Esophagus squamous epithelium (tissue), 5 donors: ENCODE measurements at regions not wholly inside any gene's neighbourhood (a gene's known extent, or its start where the extent isn't known, plus 50 kb on each side); places are given as distances from the start of the nearest gene placed in this dataset.

ENCODE experiments used
- DNase-seq: peaks from one replicate; lab custom pipeline; 2025; lab: John Stamatoyannopoulos, UW
- H3K27ac ChIP-seq, 4 donors: fragments of 200-600 bp; sonication (generic); one replicate each; pipeline ENCODE4 v1.5.1; 2016 to 2019; ENCODE audit warnings: mild to moderate bottlenecking in 1 of 4
- H3K27me3 ChIP-seq, 4 donors: fragments of 200-600 bp; sonication (generic); 1 replicate in 3 of 4; 2 replicates in 1 of 4; pipeline versions ENCODE4 v1.5.1 to v1.6.0; 2017 to 2021; ENCODE audit warnings: antibody characterized with exemption in 1 of 4
- H3K36me3 ChIP-seq, 3 donors: fragments of 200-600 bp; sonication (generic); one replicate each; pipeline ENCODE4 v1.5.1; 2016 to 2019
- H3K4me1 ChIP-seq, 3 donors: fragments of 200-600 bp; sonication (generic); one replicate each; pipeline ENCODE4 v1.5.1; 2017 to 2019
- H3K4me3 ChIP-seq, 4 donors: fragments of 200-600 bp; sonication (generic); 1 replicate in 3 of 4; 2 replicates in 1 of 4; pipeline ENCODE4 v1.5.1; 2016 to 2019; ENCODE audit warnings: mild to moderate bottlenecking in 2 of 4, moderate library complexity in 1 of 4
- H3K9me3 ChIP-seq, 3 donors: fragments of 200-600 bp; sonication (generic); one replicate each; pipeline ENCODE4 v1.5.1; 2016 to 2019
- CTCF ChIP-seq, 6 experiments: fragments of 450-650 bp in 4 of 6; fragments of 200-600 bp in 2 of 6; sonication (generic) in 2 of 6; IDR thresholded peaks; one replicate each; pipeline ENCODE4 v1.5.1; 2016 to 2019; ENCODE audit warnings: antibody characterized with exemption in 6 of 6, mild to moderate bottlenecking in 4 of 6, moderate library complexity in 4 of 6
- POLR2A ChIP-seq, 4 donors: fragments of 450-650 bp; IDR thresholded peaks; one replicate each; pipeline ENCODE4 v1.6.1; 2017; ENCODE audit warnings: antibody characterized with exemption in 4 of 4, mild to moderate bottlenecking in 4 of 4, moderate library complexity in 3 of 4
- WGBS, 2 donors: methylation state at CpG; one replicate each; pipeline ENCODE4 v1.1.5; 2018; 5-methylcytosine and 5-hydroxymethylcytosine counted together
- intact Hi-C: fragments of 100-400 bp; cut with DNase I; formaldehyde crosslinking; loops from one replicate; pipeline ENCODE4 v1.15.0; 2022
- donor health status: DM: yes; HTN: yes; CAD: no.

- Histone ChIP-seq H3K9me3 (no peaks in the 10 kb centered on the region), H3K27me3 (peaks cover 0 to 5% (median 0%) of the 10 kb centered on the region in 4 donors), H3K36me3 (no peaks in the 10 kb centered on the region), H3K27ac (no peak overlapping the region), H3K4me1 (peaks cover 0 to 7% (median 0%) of the 10 kb centered on the region in 3 donors), H3K4me3 (no peak overlapping the region)
- no peak for TF ChIP-seq POLR2A (IDR thresholded peaks at IDR 0.05)
- TF ChIP-seq CTCF (IDR thresholded peaks at IDR 0.05): no peak
- intact Hi-C loops: no loop called here
- WGBS, 2 donors: 64 to 100% methylated on average over 1 of the region's 1 CpG
- no peak for DNase-seq
Observed at GRCh38 chr20:60928341-60928740, 323.7 kb upstream of the CDH4 start.

GRCh38 chr20:60930023-60930790 is 321.9 kb upstream of the CDH4 start:
- H3K27me3 ChIP-seq: peaks cover 0 to 5% (median 0%) of the 10 kb centered on the region in 4 donors
- no peak overlapping the region for H3K4me3 ChIP-seq
- intact Hi-C loops: no loop called here
- H3K4me1 ChIP-seq: peaks cover 0 to 14% (median 0%) of the 10 kb centered on the region in 3 donors
- no peak for DNase-seq
- H3K36me3 ChIP-seq: no peaks in the 10 kb centered on the region
- H3K9me3 ChIP-seq: no peaks in the 10 kb centered on the region
- TF ChIP-seq CTCF (IDR thresholded peaks at IDR 0.05) (no peak), POLR2A (IDR thresholded peaks at IDR 0.05) (no peak)
- 59 to 86% methylated on average over 6 to 15 of the region's 15 CpGs for WGBS, 2 donors
- H3K27ac ChIP-seq: no peak overlapping the region

GRCh38 chr20:60931696-60932095 is 320.4 kb upstream of the CDH4 start:
- peaks cover 0 to 5% (median 0%) of the 10 kb centered on the region in 4 donors for H3K27me3 ChIP-seq
- no peaks in the 10 kb centered on the region for H3K9me3 ChIP-seq
- DNase-seq: no peak
- no peak for TF ChIP-seq CTCF (IDR thresholded peaks at IDR 0.05)
- no peak for TF ChIP-seq POLR2A (IDR thresholded peaks at IDR 0.05)
- 27 to 28% methylated on average over 4 of the region's 4 CpGs for WGBS, 2 donors
- H3K36me3 ChIP-seq: no peaks in the 10 kb centered on the region
- H3K4me3 ChIP-seq: no peak overlapping the region
- intact Hi-C loops: no loop called here
- peaks cover 0 to 19% (median 0%) of the 10 kb centered on the region in 3 donors for H3K4me1 ChIP-seq
- H3K27ac ChIP-seq: peak overlapping the region in 1 of 4 donors; percentile 49

GRCh38 chr20:60934724-60935123 is 317.3 kb upstream of the CDH4 start:
- peaks cover 0 to 23% (median 0%) of the 10 kb centered on the region in 3 donors for H3K4me1 ChIP-seq
- DNase-seq: no peak
- H3K9me3 ChIP-seq: no peaks in the 10 kb centered on the region
- TF ChIP-seq CTCF (IDR thresholded peaks at IDR 0.05) (no peak), POLR2A (IDR thresholded peaks at IDR 0.05) (no peak)
- intact Hi-C loops: no loop called here
- H3K27me3 ChIP-seq: peaks cover 0 to 5% (median 0%) of the 10 kb centered on the region in 4 donors
- no peak overlapping the region for H3K4me3 ChIP-seq
- H3K27ac ChIP-seq: peak overlapping the region in 2 of 4 donors; percentile 55 to 62
- no peaks in the 10 kb centered on the region for H3K36me3 ChIP-seq
- 50 to 65% methylated on average over 2 of the region's 3 CpGs for WGBS, 2 donors

GRCh38 chr20:60935971-60936370 is 316.1 kb upstream of the CDH4 start:
- intact Hi-C loops: no loop called here
- 77 to 84% methylated on average over 5 to 6 of the region's 8 CpGs for WGBS, 2 donors
- Histone ChIP-seq H3K36me3 (no peaks in the 10 kb centered on the region), H3K9me3 (no peaks in the 10 kb centered on the region), H3K27me3 (no peaks in the 10 kb centered on the region), H3K27ac (peak overlapping the region in 3 of 4 donors; percentile 26 to 62 (median 47)), H3K4me3 (no peak overlapping the region), H3K4me1 (peaks cover 0 to 23% (median 0%) of the 10 kb centered on the region in 3 donors)
- no peak for DNase-seq
- no peak for TF ChIP-seq CTCF (IDR thresholded peaks at IDR 0.05)
- TF ChIP-seq POLR2A (IDR thresholded peaks at IDR 0.05): no peak
